HG03039 (cell line): ENCODE measurements at regions not wholly inside any gene's neighbourhood (a gene's known extent, or its start where the extent isn't known, plus 50 kb on each side); places are given as distances from the start of the nearest gene placed in this dataset.

Experiments used
- ATAC-seq: cut with Tn5 transposase; IDR thresholded peaks from one replicate; pipeline ENCODE4 v1.9.1; 2021; ENCODE audit warnings: mild to moderate bottlenecking, moderate library complexity; ENCODE audit not compliant: unreplicated experiment

- no peak for ATAC-seq
These were observed 566.2 kb downstream of the BNC2 start for GRCh38 chr9:16304301-16304700.

- ATAC-seq, result no peak
These were observed 563.9 kb downstream of the BNC2 start for GRCh38 chr9:16306586-16306985.

- ATAC-seq, result no peak
These were observed 562.8 kb downstream of the BNC2 start for GRCh38 chr9:16307626-16308195.

- ATAC-seq, result no peak
These were observed 561.8 kb downstream of the BNC2 start for GRCh38 chr9:16308645-16309044.

- no peak for ATAC-seq
These were observed 561.4 kb downstream of the BNC2 start for GRCh38 chr9:16309082-16309468.

GRCh38 chr9:16309469-16310271 is 560.8 kb downstream of the BNC2 start:
- ATAC-seq, result no peak

GRCh38 chr9:16310278-16311110 is 560.0 kb downstream of the BNC2 start:
- no peak for ATAC-seq

GRCh38 chr9:16312116-16312515 is 558.4 kb downstream of the BNC2 start:
- ATAC-seq, result no peak

GRCh38 chr9:16312962-16313546 is 557.4 kb downstream of the BNC2 start:
- no peak for ATAC-seq

GRCh38 chr9:16314476-16314875 is 556.0 kb downstream of the BNC2 start:
- ATAC-seq, result no peak

- ATAC-seq, result no peak
These were observed 554.8 kb downstream of the BNC2 start for GRCh38 chr9:16315720-16316119.

GRCh38 chr9:16316456-16316855 is 554.0 kb downstream of the BNC2 start:
- no peak for ATAC-seq

GRCh38 chr9:16316911-16317817 is 553.3 kb downstream of the BNC2 start:
- ATAC-seq, result no peak

GRCh38 chr9:16318516-16319060 is 551.9 kb downstream of the BNC2 start:
- no peak for ATAC-seq

GRCh38 chr9:16319646-16320045 is 550.8 kb downstream of the BNC2 start:
- no peak for ATAC-seq

GRCh38 chr9:16320338-16320902 is 550.0 kb downstream of the BNC2 start:
- ATAC-seq, result no peak

- no peak for ATAC-seq
These were observed 548.9 kb downstream of the BNC2 start for GRCh38 chr9:16321461-16322119.

GRCh38 chr9:16322849-16323248 is 547.6 kb downstream of the BNC2 start:
- ATAC-seq, result no peak

- no peak for ATAC-seq
These were observed 544.5 kb downstream of the BNC2 start for GRCh38 chr9:16325966-16326365.
